ENCODE measurements at regions not wholly inside any gene's neighbourhood (a gene's known extent, or its start where the extent isn't known, plus 50 kb on each side); places are given as distances from the start of the nearest gene placed in this dataset.

GRCh38 chr12:97097734-97098133 is 190.7 kb downstream of the NEDD1 start:
- Histone ChIP-seq H3K9ac (ENCODE audit: low read length) (no peak overlapping the region), H3K4me1 (ENCODE audit: control insufficient read depth, low read depth, low read length) (peaks cover 13% of the 10 kb centered on the region), H3K27ac (ENCODE audit: low read length) (no peak overlapping the region), H3K9me3 (ENCODE audit: control insufficient read depth, low read depth, low read length) (peaks cover 11% of the 10 kb centered on the region), H3K36me3 (ENCODE audit: control insufficient read depth, low read depth, low read length) (no peaks in the 10 kb centered on the region), H3K27me3 (ENCODE audit: control insufficient read depth, insufficient read depth, low read length) (no peaks in the 10 kb centered on the region), H3K4me3 (ENCODE audit: low read length) (no peak overlapping the region)

GRCh38 chr12:97109441-97109840 is 202.4 kb downstream of the NEDD1 start:
- Histone ChIP-seq H3K9me3 (ENCODE audit: control insufficient read depth, low read depth, low read length) (no peaks in the 10 kb centered on the region), H3K9ac (ENCODE audit: low read length) (no peak overlapping the region), H3K4me3 (ENCODE audit: low read length) (no peak overlapping the region)

GRCh38 chr12:97112136-97112535 is 205.1 kb downstream of the NEDD1 start:
- Histone ChIP-seq H3K9me3 (ENCODE audit: control insufficient read depth, low read depth, low read length) (no peaks in the 10 kb centered on the region), H3K27ac (ENCODE audit: low read length) (no peak overlapping the region), H3K27me3 (ENCODE audit: control insufficient read depth, insufficient read depth, low read length) (no peaks in the 10 kb centered on the region), H3K4me3 (ENCODE audit: low read length) (no peak overlapping the region), H3K4me1 (ENCODE audit: control insufficient read depth, low read depth, low read length) (no peaks in the 10 kb centered on the region), H3K9ac (ENCODE audit: low read length) (no peak overlapping the region), H3K36me3 (ENCODE audit: control insufficient read depth, low read depth, low read length) (no peaks in the 10 kb centered on the region)

More at GRCh38 chr12:97109441-97109840, 202.4 kb downstream of the NEDD1 start:
- Histone ChIP-seq H3K27me3 (ENCODE audit: control insufficient read depth, insufficient read depth, low read length) (no peaks in the 10 kb centered on the region), H3K4me1 (ENCODE audit: control insufficient read depth, low read depth, low read length) (no peaks in the 10 kb centered on the region), H3K36me3 (ENCODE audit: control insufficient read depth, low read depth, low read length) (no peaks in the 10 kb centered on the region), H3K27ac (ENCODE audit: low read length) (no peak overlapping the region)

- no peaks in the 10 kb centered on the region for H3K4me1 ChIP-seq (ENCODE audit: control insufficient read depth, low read depth, low read length)
- no peaks in the 10 kb centered on the region for H3K36me3 ChIP-seq (ENCODE audit: control insufficient read depth, low read depth, low read length)
- H3K9me3 ChIP-seq (ENCODE audit: control insufficient read depth, low read depth, low read length) = no peaks in the 10 kb centered on the region
- no peaks in the 10 kb centered on the region for H3K27me3 ChIP-seq (ENCODE audit: control insufficient read depth, insufficient read depth, low read length)
- H3K27ac ChIP-seq (ENCODE audit: low read length) = no peak overlapping the region
- H3K9ac ChIP-seq (ENCODE audit: low read length) = no peak overlapping the region
- H3K4me3 ChIP-seq (ENCODE audit: low read length) = no peak overlapping the region
These were observed 211.8 kb downstream of the NEDD1 start for GRCh38 chr12:97118796-97119375.

- Histone ChIP-seq H3K27me3 (ENCODE audit: control insufficient read depth, insufficient read depth, low read length) (no peaks in the 10 kb centered on the region), H3K4me3 (ENCODE audit: low read length) (no peak overlapping the region), H3K4me1 (ENCODE audit: control insufficient read depth, low read depth, low read length) (peaks cover 33% of the 10 kb centered on the region), H3K9me3 (ENCODE audit: control insufficient read depth, low read depth, low read length) (no peaks in the 10 kb centered on the region), H3K36me3 (ENCODE audit: control insufficient read depth, low read depth, low read length) (no peaks in the 10 kb centered on the region), H3K27ac (ENCODE audit: low read length) (no peak overlapping the region), H3K9ac (ENCODE audit: low read length) (no peak overlapping the region)
These were observed 220.0 kb downstream of the NEDD1 start for GRCh38 chr12:97127061-97127460.

GRCh38 chr12:97131220-97131981 is 224.3 kb downstream of the NEDD1 start:
- no peaks in the 10 kb centered on the region for H3K27me3 ChIP-seq (ENCODE audit: control insufficient read depth, insufficient read depth, low read length)
- peak overlapping the region; percentile 58 for H3K4me3 ChIP-seq (ENCODE audit: low read length)
- H3K9me3 ChIP-seq (ENCODE audit: control insufficient read depth, low read depth, low read length) = no peaks in the 10 kb centered on the region
- no peaks in the 10 kb centered on the region for H3K36me3 ChIP-seq (ENCODE audit: control insufficient read depth, low read depth, low read length)
- H3K9ac ChIP-seq (ENCODE audit: low read length) = peak overlapping the region; percentile 63
- H3K27ac ChIP-seq (ENCODE audit: low read length) = peak overlapping the region; percentile 93
- peaks cover 51% of the 10 kb centered on the region for H3K4me1 ChIP-seq (ENCODE audit: control insufficient read depth, low read depth, low read length)

DNA sequence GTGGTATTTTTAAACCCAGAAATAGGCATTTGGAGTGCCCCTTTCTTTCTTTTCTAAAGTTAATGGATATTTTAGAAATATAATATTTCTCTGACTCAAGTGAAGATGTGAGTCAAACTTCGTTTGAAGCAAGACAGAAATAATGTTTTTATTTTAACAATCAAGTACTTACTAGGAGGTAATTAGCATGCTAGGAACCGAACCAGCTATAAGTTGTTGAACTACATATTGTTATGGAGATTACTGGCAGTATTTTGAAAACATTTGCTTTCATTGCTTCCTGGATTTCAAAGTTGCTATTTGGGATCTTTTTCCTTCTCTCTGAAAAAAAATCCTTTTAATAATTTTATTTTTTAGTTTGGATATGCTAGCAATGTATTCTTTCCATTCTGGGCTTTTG is 225.2 kb downstream of the NEDD1 start:
- H3K27ac ChIP-seq (ENCODE audit: low read length) = peak overlapping the region; percentile 91
- H3K9me3 ChIP-seq (ENCODE audit: control insufficient read depth, low read depth, low read length) = no peaks in the 10 kb centered on the region
- peak overlapping the region; percentile 21 for H3K4me3 ChIP-seq (ENCODE audit: low read length)
- no peaks in the 10 kb centered on the region for H3K27me3 ChIP-seq (ENCODE audit: control insufficient read depth, insufficient read depth, low read length)
- no peaks in the 10 kb centered on the region for H3K36me3 ChIP-seq (ENCODE audit: control insufficient read depth, low read depth, low read length)
- H3K9ac ChIP-seq (ENCODE audit: low read length) = peak overlapping the region; percentile 63
- H3K4me1 ChIP-seq (ENCODE audit: control insufficient read depth, low read depth, low read length) = peaks cover 48% of the 10 kb centered on the region

DNA sequence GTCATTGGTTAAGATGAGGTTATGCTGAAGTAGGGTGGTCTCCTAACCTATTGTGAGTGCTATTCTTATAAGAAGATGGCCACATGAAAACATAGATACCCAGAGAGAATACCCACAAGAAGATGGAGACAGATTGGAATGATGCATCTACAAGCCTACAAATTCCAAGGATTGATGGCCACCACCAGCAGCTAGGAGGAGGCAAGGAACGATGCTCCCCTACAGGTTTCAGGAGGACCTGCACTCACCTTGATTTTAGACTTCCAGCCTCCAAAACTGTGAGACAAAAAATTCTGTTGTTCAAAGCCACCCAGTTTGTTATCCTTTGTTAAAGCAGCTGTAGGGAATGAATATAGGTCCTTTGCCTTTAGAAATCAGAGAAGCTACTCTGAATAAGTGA is 227.4 kb downstream of the NEDD1 start:
- peaks cover 38% of the 10 kb centered on the region for H3K4me1 ChIP-seq (ENCODE audit: control insufficient read depth, low read depth, low read length)
- H3K4me3 ChIP-seq (ENCODE audit: low read length) = no peak overlapping the region
- H3K27me3 ChIP-seq (ENCODE audit: control insufficient read depth, insufficient read depth, low read length) = no peaks in the 10 kb centered on the region
- no peak overlapping the region for H3K9ac ChIP-seq (ENCODE audit: low read length)
- H3K9me3 ChIP-seq (ENCODE audit: control insufficient read depth, low read depth, low read length) = no peaks in the 10 kb centered on the region
- no peak overlapping the region for H3K27ac ChIP-seq (ENCODE audit: low read length)
- no peaks in the 10 kb centered on the region for H3K36me3 ChIP-seq (ENCODE audit: control insufficient read depth, low read depth, low read length)

DNA sequence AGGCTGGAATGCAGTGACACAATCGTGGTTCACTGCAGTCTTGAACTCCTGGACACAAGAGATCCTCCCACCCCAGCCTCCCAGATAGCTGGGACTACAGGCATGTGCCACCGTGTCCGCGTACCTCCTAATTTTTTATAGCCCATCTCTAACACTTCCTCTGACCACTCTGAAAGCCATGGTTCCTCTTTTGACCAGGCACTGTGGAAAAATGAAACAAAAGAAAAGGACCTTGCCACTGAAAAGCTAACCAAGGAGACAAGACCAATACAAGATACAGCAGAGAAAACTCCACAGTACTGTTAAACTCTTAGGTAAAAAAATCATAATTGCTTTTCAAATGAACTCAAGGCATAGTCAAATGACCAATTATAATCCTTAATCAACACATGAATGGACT is 233.3 kb downstream of the NEDD1 start:
- no peak overlapping the region for H3K4me3 ChIP-seq (ENCODE audit: low read length)
- no peak overlapping the region for H3K27ac ChIP-seq (ENCODE audit: low read length)
- no peaks in the 10 kb centered on the region for H3K36me3 ChIP-seq (ENCODE audit: control insufficient read depth, low read depth, low read length)
- no peaks in the 10 kb centered on the region for H3K9me3 ChIP-seq (ENCODE audit: control insufficient read depth, low read depth, low read length)
- peaks cover 10% of the 10 kb centered on the region for H3K4me1 ChIP-seq (ENCODE audit: control insufficient read depth, low read depth, low read length)
- no peaks in the 10 kb centered on the region for H3K27me3 ChIP-seq (ENCODE audit: control insufficient read depth, insufficient read depth, low read length)
- H3K9ac ChIP-seq (ENCODE audit: low read length) = no peak overlapping the region

GRCh38 chr12:97142737-97143410 is 235.8 kb downstream of the NEDD1 start:
- Histone ChIP-seq H3K9ac (ENCODE audit: low read length) (no peak overlapping the region), H3K27ac (ENCODE audit: low read length) (no peak overlapping the region), H3K4me1 (ENCODE audit: control insufficient read depth, low read depth, low read length) (peaks cover 10% of the 10 kb centered on the region), H3K27me3 (ENCODE audit: control insufficient read depth, insufficient read depth, low read length) (no peaks in the 10 kb centered on the region), H3K36me3 (ENCODE audit: control insufficient read depth, low read depth, low read length) (no peaks in the 10 kb centered on the region), H3K4me3 (ENCODE audit: low read length) (no peak overlapping the region), H3K9me3 (ENCODE audit: control insufficient read depth, low read depth, low read length) (no peaks in the 10 kb centered on the region)

GRCh38 chr12:97148941-97149559 is 242.0 kb downstream of the NEDD1 start:
- no peaks in the 10 kb centered on the region for H3K27me3 ChIP-seq (ENCODE audit: control insufficient read depth, insufficient read depth, low read length)
- H3K9me3 ChIP-seq (ENCODE audit: control insufficient read depth, low read depth, low read length) = no peaks in the 10 kb centered on the region
- no peaks in the 10 kb centered on the region for H3K36me3 ChIP-seq (ENCODE audit: control insufficient read depth, low read depth, low read length)
- no peaks in the 10 kb centered on the region for H3K4me1 ChIP-seq (ENCODE audit: control insufficient read depth, low read depth, low read length)
- no peak overlapping the region for H3K9ac ChIP-seq (ENCODE audit: low read length)
- H3K27ac ChIP-seq (ENCODE audit: low read length) = no peak overlapping the region
- H3K4me3 ChIP-seq (ENCODE audit: low read length) = no peak overlapping the region

Measured in iPS-18a (cell line).